ENCODE measurements at regions not wholly inside any gene's neighbourhood (a gene's known extent, or its start where the extent isn't known, plus 50 kb on each side); places are given as distances from the start of the nearest gene placed in this dataset.

DNA sequence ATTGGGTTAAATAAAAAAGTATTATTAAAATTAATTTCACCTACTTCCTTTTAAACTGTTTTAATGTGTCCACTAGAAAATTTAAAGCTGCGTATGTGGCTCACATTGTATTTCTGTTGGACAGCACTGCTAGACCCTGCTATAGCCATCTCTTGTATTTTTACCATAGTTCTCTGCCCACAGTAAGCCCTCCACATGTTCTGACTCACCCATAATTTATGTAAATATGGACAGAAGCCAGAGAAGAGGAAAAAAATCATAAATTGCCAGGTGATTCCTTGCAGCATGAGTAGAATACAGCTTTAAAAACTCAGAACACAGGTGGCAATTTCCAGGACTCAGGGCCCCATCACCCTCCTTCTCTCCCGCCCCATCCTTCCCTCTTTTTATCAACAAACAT lies 142.4 kb upstream of the MEX3C start:
- no peak for TF ChIP-seq ZSCAN20 (CRISPR knock-in tag; IDR thresholded peaks at IDR 0.05)
- TF ChIP-seq NFE2L2 (conservative IDR thresholded peaks at IDR 0.05; ENCODE audit: low read length) = no peak
- peaks cover 20% of the 10 kb centered on the region for H3K4me1 ChIP-seq
- no peaks in the 10 kb centered on the region for H3K9me3 ChIP-seq
- no peak overlapping the region for H3K4me3 ChIP-seq
- FAIRE-seq = no peak
- 0 out of 3 replicates have a peak overlapping the region, but pooled peaks have one; percentile 22 for H3K4me2 ChIP-seq
- ChIA-PET POLR2A (no interaction called here), CTCF (no interaction called here)
- no peak overlapping the region for H3K27ac ChIP-seq
- no peak for DNase-seq (ENCODE audit: low read depth in 1 of 2, low spot score in 1 of 2)
- WGBS (ENCODE audit: missing lambda C conversion rate) = 69% methylated on average over 2 of the region's 2 CpGs
- peak in 1 of 2 experiments; percentile 46; a peak in 1 of 6 replicates for ATAC-seq

DNA sequence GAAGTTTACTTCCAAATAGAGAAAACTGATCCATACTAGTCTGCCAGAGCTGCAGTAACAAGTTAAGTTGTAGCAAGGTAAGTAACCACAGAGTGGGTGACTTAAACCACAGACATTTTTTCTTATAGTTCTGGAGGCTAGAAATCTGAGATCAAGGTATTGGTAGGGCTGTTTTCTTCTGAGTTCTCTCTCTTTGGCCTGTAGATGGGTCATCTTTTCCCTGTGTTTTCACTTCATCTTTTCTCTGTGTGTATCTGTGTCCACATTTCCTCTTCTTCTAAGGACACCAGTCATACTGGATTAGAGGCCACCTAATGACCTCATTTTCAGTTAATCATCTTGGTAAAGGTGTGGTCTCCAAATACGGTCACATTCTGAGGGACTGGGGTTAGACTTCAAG lies 142.9 kb upstream of the MEX3C start:
- H3K4me3 ChIP-seq = no peak overlapping the region
- no peak overlapping the region for H3K4me2 ChIP-seq
- ChIA-PET CTCF (no interaction called here), POLR2A (no interaction called here)
- DNase-seq (ENCODE audit: low read depth in 1 of 2, low spot score in 1 of 2) (no peak), ATAC-seq (no peak), FAIRE-seq (no peak)
- TF ChIP-seq, protein P1, sequence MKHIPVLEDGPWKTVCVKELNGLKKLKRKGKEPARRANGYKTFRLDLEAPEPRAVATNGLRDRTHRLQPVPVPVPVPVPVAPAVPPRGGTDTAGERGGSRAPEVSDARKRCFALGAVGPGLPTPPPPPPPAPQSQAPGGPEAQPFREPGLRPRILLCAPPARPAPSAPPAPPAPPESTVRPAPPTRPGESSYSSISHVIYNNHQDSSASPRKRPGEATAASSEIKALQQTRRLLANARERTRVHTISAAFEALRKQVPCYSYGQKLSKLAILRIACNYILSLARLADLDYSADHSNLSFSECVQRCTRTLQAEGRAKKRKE (CRISPR knock-in tag; IDR thresholded peaks at IDR 0.05; ENCODE audit: low read depth) = no peak
- TF ChIP-seq CBX2 (IDR thresholded peaks at IDR 0.05; ENCODE audit: borderline replicate concordance, low read depth) = no peak
- TF ChIP-seq RNF2 (IDR thresholded peaks at IDR 0.05; ENCODE audit: borderline replicate concordance, low read depth) = no peak
- no peak for TF ChIP-seq NR3C1 (IDR thresholded peaks at IDR 0.05)
- no peak for TF ChIP-seq EHMT2 (IDR thresholded peaks at IDR 0.05; ENCODE audit: low read depth)
- peaks cover 20% of the 10 kb centered on the region for H3K4me1 ChIP-seq
- H3K9me3 ChIP-seq = no peaks in the 10 kb centered on the region
- WGBS (ENCODE audit: missing lambda C conversion rate) = 67% methylated on average over 1 of the region's 1 CpG
- no peak overlapping the region for H3K27ac ChIP-seq

DNA sequence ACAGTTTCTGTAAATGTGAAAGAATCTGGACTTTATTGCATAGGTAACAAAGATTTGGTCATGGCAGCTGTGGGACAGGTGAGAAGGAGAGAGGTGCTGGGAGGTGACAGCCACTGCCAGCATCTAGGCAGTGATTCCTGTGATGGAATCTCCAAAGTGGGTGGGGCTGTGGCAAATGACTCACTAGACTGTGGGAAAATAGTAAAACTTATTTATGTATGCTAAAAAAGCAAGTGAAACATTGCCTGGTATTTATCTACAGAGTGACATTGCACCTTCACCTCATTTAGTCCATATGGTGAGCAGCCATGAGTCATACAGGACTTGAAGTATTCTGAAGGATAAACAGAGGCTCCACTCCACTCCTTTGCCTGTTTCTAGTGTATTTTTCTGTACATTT lies 145.3 kb upstream of the MEX3C start:
- FAIRE-seq = no peak

DNA sequence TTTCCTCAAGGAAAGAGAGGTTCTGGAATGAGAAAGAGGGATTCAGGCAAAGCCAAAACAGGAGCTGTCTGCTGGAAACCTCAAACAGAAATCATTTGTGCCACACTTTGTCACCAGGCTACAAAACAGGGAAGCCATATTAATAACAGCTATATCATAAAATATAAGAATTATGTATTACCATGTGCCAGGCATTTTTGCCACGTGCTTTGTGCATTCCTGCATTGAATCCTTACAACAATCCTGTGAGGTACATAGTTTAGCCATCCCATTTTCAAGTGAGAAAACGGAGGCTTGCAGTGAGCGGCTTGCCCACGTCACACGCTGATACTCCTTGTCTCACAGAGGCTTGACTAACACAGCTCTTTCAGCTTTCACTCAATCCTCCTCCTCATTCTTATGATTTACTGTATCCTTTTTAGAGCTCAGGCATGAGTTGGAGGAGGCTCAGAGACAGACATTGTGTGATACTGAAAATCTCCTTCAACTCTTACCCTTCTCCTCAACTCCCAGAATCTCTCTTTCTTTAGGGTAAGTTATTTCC lies 148.4 kb upstream of the MEX3C start:
- no peak for DNase-seq (ENCODE audit: low read depth in 1 of 2, low spot score in 1 of 2)
- H3K27ac ChIP-seq = no peak overlapping the region
- no peak overlapping the region for H3K4me3 ChIP-seq
- WGBS (ENCODE audit: missing lambda C conversion rate) = 73% methylated on average over 5 of the region's 5 CpGs
- no peak for TF ChIP-seq FOSL2 (IDR thresholded peaks at IDR 0.05)
- no peak for TF ChIP-seq FOSL2 (CRISPR knock-in tag; IDR thresholded peaks at IDR 0.05)
- TF ChIP-seq NR3C1 (IDR thresholded peaks at IDR 0.05) = no peak
- ChIA-PET CTCF (interaction anchor here (0.5 to 0.8 kb wide), 2 partner anchors 11 to 35 kb away, joined by 3 read pairs; no protein-coding TSS in a partner anchor), POLR2A (no interaction called here)
- FAIRE-seq = no peak
- peaks cover 9% of the 10 kb centered on the region; the same call in 2 of the 3 replicates for H3K4me1 ChIP-seq
- no peaks in the 10 kb centered on the region for H3K9me3 ChIP-seq
- no peak overlapping the region for H3K4me2 ChIP-seq
- ATAC-seq = no peak

More for the DNA sequence above, 145.3 kb upstream of the MEX3C start:
- DNase-seq (ENCODE audit: low read depth in 1 of 2, low spot score in 1 of 2) (peak; percentile 4 to 56), ATAC-seq (peak; percentile 38 to 43; a peak in 4 of 6 replicates)
- Histone ChIP-seq H3K4me1 (peaks cover 20% of the 10 kb centered on the region), H3K4me2 (no peak overlapping the region), H3K4me3 (no peak overlapping the region), H3K27ac (no peak overlapping the region), H3K9me3 (no peaks in the 10 kb centered on the region)
- TF ChIP-seq FOSB (CRISPR knock-in tag; IDR thresholded peaks at IDR 0.05) (no peak), RCOR1 (IDR thresholded peaks at IDR 0.05; ENCODE audit: low read depth, low read length) (no peak), FOSL2 (IDR thresholded peaks at IDR 0.05) (no peak), FOSL2 (CRISPR knock-in tag; IDR thresholded peaks at IDR 0.05) (peak; percentile 38)
- CTCF ChIA-PET = no interaction called here
- POLR2A ChIA-PET = no interaction called here

DNA sequence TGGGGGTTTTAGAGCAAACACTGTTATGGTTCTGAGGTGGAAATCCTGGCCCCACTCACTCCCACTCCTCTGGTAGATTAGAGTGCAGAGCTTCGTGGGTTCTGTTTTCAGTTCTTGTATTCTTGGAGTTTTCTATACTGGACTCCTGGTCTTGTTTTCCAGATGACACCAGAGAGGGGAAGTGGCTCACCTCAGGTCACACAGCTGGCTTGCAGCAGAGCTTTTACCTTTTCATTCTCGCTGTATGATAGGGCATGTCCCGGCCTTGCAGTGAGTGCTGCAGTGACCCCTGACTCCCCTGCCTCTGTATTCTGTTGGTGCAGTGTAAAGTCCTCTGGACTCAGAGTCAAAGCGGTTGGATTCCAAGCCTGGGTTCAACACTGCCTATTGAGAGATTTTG lies 148.9 kb upstream of the MEX3C start:
- no peak for ATAC-seq
- no peak for DNase-seq (ENCODE audit: low read depth in 1 of 2, low spot score in 1 of 2)
- POLR2A ChIA-PET = no interaction called here
- Histone ChIP-seq H3K4me3 (no peak overlapping the region), H3K27ac (no peak overlapping the region), H3K4me1 (peaks cover 9% of the 10 kb centered on the region; the same call in 2 of the 3 replicates), H3K9me3 (no peaks in the 10 kb centered on the region), H3K4me2 (no peak overlapping the region)
- WGBS (ENCODE audit: missing lambda C conversion rate) = 40% methylated on average over 4 of the region's 4 CpGs
- no peak for FAIRE-seq
- TF ChIP-seq, protein P2, sequence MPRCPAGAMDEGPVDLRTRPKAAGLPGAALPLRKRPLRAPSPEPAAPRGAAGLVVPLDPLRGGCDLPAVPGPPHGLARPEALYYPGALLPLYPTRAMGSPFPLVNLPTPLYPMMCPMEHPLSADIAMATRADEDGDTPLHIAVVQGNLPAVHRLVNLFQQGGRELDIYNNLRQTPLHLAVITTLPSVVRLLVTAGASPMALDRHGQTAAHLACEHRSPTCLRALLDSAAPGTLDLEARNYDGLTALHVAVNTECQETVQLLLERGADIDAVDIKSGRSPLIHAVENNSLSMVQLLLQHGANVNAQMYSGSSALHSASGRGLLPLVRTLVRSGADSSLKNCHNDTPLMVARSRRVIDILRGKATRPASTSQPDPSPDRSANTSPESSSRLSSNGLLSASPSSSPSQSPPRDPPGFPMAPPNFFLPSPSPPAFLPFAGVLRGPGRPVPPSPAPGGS (IDR thresholded peaks at IDR 0.05) = no peak
- TF ChIP-seq NR3C1 (IDR thresholded peaks at IDR 0.05) (no peak), CBX8 (IDR thresholded peaks at IDR 0.05) (no peak), NPAS2 (CRISPR knock-in tag; IDR thresholded peaks at IDR 0.05; ENCODE audit: borderline replicate concordance) (no peak), HOXA7 (CRISPR knock-in tag; IDR thresholded peaks at IDR 0.05) (no peak), JUNB (IDR thresholded peaks at IDR 0.05) (no peak), SREBF2 (IDR thresholded peaks at IDR 0.05) (no peak), EHF (CRISPR knock-in tag; IDR thresholded peaks at IDR 0.05) (no peak), MAFK (IDR thresholded peaks at IDR 0.05; ENCODE audit: partially characterized antibody) (no peak), NFE2L2 (conservative IDR thresholded peaks at IDR 0.05; ENCODE audit: low read length) (no peak), CHD4 (IDR thresholded peaks at IDR 0.05; ENCODE audit: borderline replicate concordance) (no peak), MYC (IDR thresholded peaks at IDR 0.05; ENCODE audit: borderline replicate concordance, low read length) (no peak), RCOR1 (IDR thresholded peaks at IDR 0.05; ENCODE audit: low read depth, low read length) (no peak), KDM5A (IDR thresholded peaks at IDR 0.05) (no peak), CBX2 (IDR thresholded peaks at IDR 0.05; ENCODE audit: borderline replicate concordance, low read depth) (no peak)
- TF ChIP-seq, protein P3, sequence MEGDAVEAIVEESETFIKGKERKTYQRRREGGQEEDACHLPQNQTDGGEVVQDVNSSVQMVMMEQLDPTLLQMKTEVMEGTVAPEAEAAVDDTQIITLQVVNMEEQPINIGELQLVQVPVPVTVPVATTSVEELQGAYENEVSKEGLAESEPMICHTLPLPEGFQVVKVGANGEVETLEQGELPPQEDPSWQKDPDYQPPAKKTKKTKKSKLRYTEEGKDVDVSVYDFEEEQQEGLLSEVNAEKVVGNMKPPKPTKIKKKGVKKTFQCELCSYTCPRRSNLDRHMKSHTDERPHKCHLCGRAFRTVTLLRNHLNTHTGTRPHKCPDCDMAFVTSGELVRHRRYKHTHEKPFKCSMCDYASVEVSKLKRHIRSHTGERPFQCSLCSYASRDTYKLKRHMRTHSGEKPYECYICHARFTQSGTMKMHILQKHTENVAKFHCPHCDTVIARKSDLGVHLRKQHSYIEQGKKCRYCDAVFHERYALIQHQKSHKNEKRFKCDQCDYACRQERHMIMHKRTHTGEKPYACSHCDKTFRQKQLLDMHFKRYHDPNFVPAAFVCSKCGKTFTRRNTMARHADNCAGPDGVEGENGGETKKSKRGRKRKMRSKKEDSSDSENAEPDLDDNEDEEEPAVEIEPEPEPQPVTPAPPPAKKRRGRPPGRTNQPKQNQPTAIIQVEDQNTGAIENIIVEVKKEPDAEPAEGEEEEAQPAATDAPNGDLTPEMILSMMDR (IDR thresholded peaks at IDR 0.05) = no peak
- CTCF ChIA-PET = interaction anchor here (0.5 kb wide), 1 partner anchor 11 kb away, joined by 3 read pairs; no protein-coding TSS in a partner anchor

Data from A549 (cell line).